Mesodermal cell (in vitro differentiated cells): ENCODE measurements at regions not wholly inside any gene's neighbourhood (a gene's known extent, or its start where the extent isn't known, plus 50 kb on each side); places are given as distances from the start of the nearest gene placed in this dataset.

Experiments used
- H3K27ac ChIP-seq: 2 replicates; pipeline ENCODE4 v1.7.0; 2013; ENCODE audit warnings: mild to moderate bottlenecking, low read depth, low read length, moderate library complexity; ENCODE audit not compliant: severe bottlenecking
- H3K36me3 ChIP-seq: 2 replicates; pipeline ENCODE4 v1.7.1; 2013; ENCODE audit warnings: mild to moderate bottlenecking, low read length, moderate library complexity; ENCODE audit not compliant: control insufficient read depth, insufficient read depth
- H3K4me1 ChIP-seq: one replicate; pipeline ENCODE4 v1.7.1; 2013; ENCODE audit warnings: mild to moderate bottlenecking, low read length; ENCODE audit not compliant: insufficient read depth, control insufficient read depth, poor library complexity, severe bottlenecking
- H3K4me3 ChIP-seq: 2 replicates; pipeline ENCODE4 v1.7.0; 2013; ENCODE audit warnings: low read length, control low read depth, mild to moderate bottlenecking; ENCODE audit not compliant: insufficient read depth, poor library complexity, severe bottlenecking; ENCODE audit errors: extremely low read depth
- H3K9me3 ChIP-seq: 2 replicates; pipeline ENCODE4 v1.7.1; 2013; ENCODE audit warnings: mild to moderate bottlenecking, low read length, moderate library complexity; ENCODE audit not compliant: control insufficient read depth
- whole genome bisulfite sequencing, 2 experiments: methylation state at CpG; one replicate each; pipeline ENCODE4 v1.1.5; 2013; ENCODE audit warnings: missing lambda C conversion rate in 2 of 2; ENCODE audit not compliant: insufficient coverage in 2 of 2; 5-methylcytosine and 5-hydroxymethylcytosine counted together

DNA sequence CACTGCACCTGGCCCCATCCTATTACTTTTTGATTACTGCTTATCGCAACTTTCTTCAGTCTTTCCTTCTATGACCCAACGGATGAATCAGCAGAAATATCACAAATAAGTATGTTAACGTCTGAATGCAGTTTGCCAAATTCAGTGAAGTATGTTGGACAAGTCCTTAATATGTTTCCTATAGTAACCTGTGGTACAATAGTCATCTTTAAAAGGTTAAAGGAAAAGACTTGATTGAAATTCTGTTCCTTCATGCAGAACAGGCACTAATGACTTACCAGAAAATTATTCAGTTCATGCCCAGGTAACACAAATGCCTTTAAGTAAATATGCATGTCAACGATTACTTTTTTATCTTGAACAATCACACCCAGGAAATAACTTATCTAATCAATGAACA, 242.6 kb downstream of the KCTD12 start:
- H3K27ac ChIP-seq = no peak overlapping the region
- no peaks in the 10 kb centered on the region for H3K36me3 ChIP-seq
- no peaks in the 10 kb centered on the region for H3K4me1 ChIP-seq
- WGBS, 2 experiments = 94 to 100% methylated on average over 1 to 3 of the region's 4 CpGs
- no peaks in the 10 kb centered on the region for H3K9me3 ChIP-seq
- no peak overlapping the region for H3K4me3 ChIP-seq

DNA sequence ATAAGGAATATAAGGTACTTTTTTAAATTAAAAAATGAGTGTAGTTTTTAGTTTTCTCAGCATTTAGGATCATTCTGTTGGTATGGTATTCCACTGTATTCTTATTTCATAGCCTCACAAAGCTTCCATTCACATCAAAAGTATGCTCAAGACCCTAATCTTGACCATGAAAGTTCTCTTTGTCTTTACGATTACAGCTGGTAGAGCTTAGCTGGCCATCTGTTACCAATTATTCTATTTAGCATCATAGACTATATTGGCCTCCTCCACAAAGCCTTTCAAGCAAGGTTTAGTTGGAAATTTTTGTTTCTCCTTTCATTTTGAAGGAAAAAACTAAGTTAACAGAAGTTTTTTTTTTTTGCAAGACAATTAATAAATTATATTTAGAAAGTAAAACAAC, 245.1 kb downstream of the KCTD12 start:
- H3K4me1 ChIP-seq = no peaks in the 10 kb centered on the region
- no peak overlapping the region for H3K4me3 ChIP-seq
- WGBS, 2 experiments = 67 to 78% methylated on average over 1 of the region's 1 CpG
- H3K36me3 ChIP-seq = no peaks in the 10 kb centered on the region
- H3K27ac ChIP-seq = no peak overlapping the region
- H3K9me3 ChIP-seq = no peaks in the 10 kb centered on the region

DNA sequence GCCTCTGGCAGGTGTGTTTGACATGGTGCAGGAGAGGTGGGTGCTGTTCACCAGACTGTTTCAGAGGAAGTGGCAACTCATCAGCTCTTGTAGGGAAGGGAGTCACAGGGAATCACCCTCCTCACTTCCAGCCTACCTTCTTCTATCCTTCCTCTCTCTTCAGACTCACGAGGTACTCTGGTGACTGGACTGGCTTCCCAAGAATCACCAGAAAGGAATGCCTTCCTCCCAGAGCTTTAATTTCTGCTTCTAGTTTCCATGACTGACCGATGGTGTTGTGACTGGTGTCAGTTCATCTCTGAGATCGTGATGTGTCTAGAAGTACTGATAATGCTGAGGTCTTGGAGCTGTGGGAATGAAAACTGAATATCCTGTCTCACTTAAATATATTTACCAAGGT, 247.3 kb downstream of the KCTD12 start:
- no peak overlapping the region for H3K4me3 ChIP-seq
- no peak overlapping the region for H3K27ac ChIP-seq
- WGBS, 2 experiments = 60% methylated on average over 1 of the region's 3 CpGs; no CpG with 5 or more reads in 1 of the 2 experiments
- no peaks in the 10 kb centered on the region for H3K9me3 ChIP-seq
- H3K36me3 ChIP-seq = no peaks in the 10 kb centered on the region
- no peaks in the 10 kb centered on the region for H3K4me1 ChIP-seq

GRCh38 chr13:76638181-76638580, 248.0 kb downstream of the KCTD12 start:
- Histone ChIP-seq H3K4me1 (no peaks in the 10 kb centered on the region), H3K4me3 (no peak overlapping the region), H3K9me3 (no peaks in the 10 kb centered on the region), H3K27ac (no peak overlapping the region), H3K36me3 (no peaks in the 10 kb centered on the region)
- WGBS, 2 experiments = 91% methylated on average over 1 of the region's 3 CpGs; no CpG with 5 or more reads in 1 of the 2 experiments

GRCh38 chr13:76637641-76638141, 248.5 kb downstream of the KCTD12 start:
- H3K4me1 ChIP-seq = no peaks in the 10 kb centered on the region
- no peak overlapping the region for H3K27ac ChIP-seq
- no peak overlapping the region for H3K4me3 ChIP-seq
- WGBS, 2 experiments = no CpG with 5 or more reads among the region's 2 CpGs
- H3K36me3 ChIP-seq = no peaks in the 10 kb centered on the region
- no peaks in the 10 kb centered on the region for H3K9me3 ChIP-seq

GRCh38 chr13:76636829-76637228, 249.4 kb downstream of the KCTD12 start:
- no peaks in the 10 kb centered on the region for H3K4me1 ChIP-seq
- H3K36me3 ChIP-seq = no peaks in the 10 kb centered on the region
- H3K27ac ChIP-seq = no peak overlapping the region
- WGBS, 2 experiments = 100% methylated on average over 1 of the region's 2 CpGs; no CpG with 5 or more reads in 1 of the 2 experiments
- H3K9me3 ChIP-seq = no peaks in the 10 kb centered on the region
- no peak overlapping the region for H3K4me3 ChIP-seq

DNA sequence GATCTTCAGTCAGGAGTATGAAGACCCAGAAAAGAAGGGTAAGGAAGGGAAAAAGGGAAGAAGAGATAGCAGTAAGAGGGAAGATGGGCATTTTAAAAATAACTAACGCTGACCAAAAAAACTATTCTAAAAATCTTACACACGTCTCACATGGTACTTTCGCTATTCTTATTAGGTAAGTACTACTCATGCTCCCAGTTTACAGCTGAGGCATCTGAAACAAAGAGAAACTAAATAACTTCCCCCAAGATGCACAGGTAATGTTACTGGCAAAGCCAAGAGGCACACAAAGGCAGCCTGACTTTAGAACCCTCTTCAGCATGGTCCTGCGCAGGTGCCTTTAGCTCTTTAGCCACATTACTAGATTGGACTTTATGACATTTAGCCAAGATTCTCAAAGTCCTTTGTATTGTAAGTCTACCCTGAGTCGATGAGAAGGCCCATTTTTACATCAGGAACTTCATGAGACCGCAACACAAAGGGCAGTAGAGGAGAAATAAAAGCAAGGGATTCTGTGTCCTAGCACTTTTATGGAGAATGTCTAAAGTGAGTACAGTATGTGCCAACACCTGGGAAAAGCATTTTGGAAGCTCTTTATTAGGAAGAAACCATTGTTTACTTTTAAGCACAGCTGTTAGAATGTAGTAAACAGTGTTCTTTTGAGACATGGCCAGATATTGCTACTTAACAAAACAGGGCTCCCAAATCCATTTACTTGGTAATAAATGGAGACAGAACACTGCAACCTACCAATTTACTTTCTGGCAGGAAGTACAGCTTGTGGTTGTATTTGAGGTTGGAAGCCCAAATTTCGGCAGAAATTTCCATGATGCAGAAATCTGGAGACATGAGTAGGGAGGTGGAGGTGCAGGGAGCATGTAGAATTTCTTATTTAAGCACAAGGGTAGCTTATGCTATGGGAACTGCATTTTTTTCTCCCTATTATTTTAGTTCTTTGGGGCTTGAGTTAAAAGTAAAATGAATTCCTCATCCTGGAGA, 250.7 kb downstream of the KCTD12 start:
- Histone ChIP-seq H3K27ac (no peak overlapping the region), H3K36me3 (no peaks in the 10 kb centered on the region), H3K4me1 (no peaks in the 10 kb centered on the region), H3K4me3 (no peak overlapping the region), H3K9me3 (no peaks in the 10 kb centered on the region)
- WGBS, 2 experiments = 90 to 97% methylated on average over 4 to 6 of the region's 7 CpGs

- Histone ChIP-seq H3K27ac (no peak overlapping the region), H3K4me1 (no peaks in the 10 kb centered on the region), H3K4me3 (no peak overlapping the region), H3K36me3 (no peaks in the 10 kb centered on the region), H3K9me3 (no peaks in the 10 kb centered on the region)
- WGBS, 2 experiments = 52 to 77% methylated on average over 3 to 5 of the region's 6 CpGs
These were observed 251.6 kb downstream of the KCTD12 start for GRCh38 chr13:76634431-76635191.

DNA sequence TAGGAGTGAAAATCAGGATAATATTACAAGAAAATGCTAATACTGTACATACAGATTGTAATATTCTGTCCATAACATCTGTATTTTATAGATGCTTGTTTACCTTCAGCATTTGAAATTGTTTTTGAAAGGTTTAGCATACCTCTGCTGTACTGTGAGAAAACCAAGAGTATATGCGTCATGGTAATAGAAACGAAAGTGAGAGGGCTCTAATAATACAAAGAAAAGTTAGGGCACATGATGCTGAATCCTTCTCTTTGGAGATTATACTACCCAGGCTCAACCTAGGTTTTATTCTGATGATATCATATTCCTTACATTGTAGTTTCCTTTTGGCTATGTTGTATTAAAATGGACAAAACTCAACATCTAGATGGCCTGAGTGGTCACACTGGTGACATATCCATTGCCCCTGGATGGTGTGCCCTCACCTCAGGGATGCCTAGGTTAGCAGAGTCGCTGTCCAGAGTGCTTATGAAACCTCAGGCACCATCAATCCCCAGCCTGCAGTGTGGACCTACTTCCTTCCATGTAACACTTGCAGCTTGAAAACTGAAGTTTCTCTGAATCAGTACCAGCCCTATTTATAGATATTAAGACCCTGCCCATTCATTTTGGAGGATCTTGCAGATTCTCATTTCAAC, 253.7 kb downstream of the KCTD12 start:
- Histone ChIP-seq H3K27ac (no peak overlapping the region), H3K9me3 (no peaks in the 10 kb centered on the region), H3K4me3 (no peak overlapping the region), H3K4me1 (no peaks in the 10 kb centered on the region), H3K36me3 (no peaks in the 10 kb centered on the region)
- WGBS, 2 experiments = 56 to 67% methylated on average over 1 to 3 of the region's 3 CpGs

- 58% methylated on average over 2 of the region's 5 CpGs; no CpG with 5 or more reads in 1 of the 2 experiments for WGBS, 2 experiments
- H3K9me3 ChIP-seq = no peaks in the 10 kb centered on the region
- H3K36me3 ChIP-seq = no peaks in the 10 kb centered on the region
- no peaks in the 10 kb centered on the region for H3K4me1 ChIP-seq
- no peak overlapping the region for H3K4me3 ChIP-seq
- H3K27ac ChIP-seq = no peak overlapping the region
These were observed 255.5 kb downstream of the KCTD12 start for GRCh38 chr13:76630629-76631230.
